ENCODE measurements at regions not wholly inside any gene's neighbourhood (a gene's known extent, or its start where the extent isn't known, plus 50 kb on each side); places are given as distances from the start of the nearest gene placed in this dataset.
"Not testable (repeated sequence)": the region's sequence is repeated elsewhere in the genome, so short reads cannot be mapped to it uniquely, and the experiment has no call there.

DNA sequence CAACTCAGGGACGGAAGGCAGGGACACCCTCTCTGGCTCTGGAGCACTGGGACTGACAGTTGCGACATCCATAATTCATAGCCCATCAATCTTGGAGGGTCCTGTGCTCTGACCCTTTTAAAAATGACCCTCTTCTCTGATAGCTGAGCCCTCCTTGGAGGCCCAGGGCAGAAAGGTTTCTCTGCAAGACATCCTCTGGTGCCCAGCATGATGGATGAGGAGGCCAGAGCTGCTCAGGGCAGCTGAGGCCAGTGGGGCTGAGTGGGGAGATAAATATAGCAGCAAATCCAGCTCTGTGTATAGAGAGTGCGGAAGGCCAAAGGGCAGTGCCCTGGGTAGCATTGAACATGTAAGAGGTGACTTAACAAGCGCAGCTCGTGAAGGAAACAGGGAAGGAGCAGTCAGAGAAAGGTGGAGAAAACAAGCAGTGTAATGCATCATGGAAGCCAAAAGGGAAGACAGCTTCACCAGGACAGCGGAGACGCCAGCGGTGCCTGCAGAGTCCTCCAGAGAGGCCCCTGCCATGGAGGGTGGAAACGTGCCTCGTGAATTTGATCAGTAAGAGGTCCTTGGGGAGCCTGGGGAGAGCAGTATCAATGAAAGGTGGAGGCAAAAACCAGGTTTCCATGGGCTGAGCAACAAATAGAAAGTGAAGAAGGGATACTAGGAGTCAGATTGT lies 50.4 kb upstream of the FMOD start:
- intact Hi-C loops (cut with DNase I) = no loop called here

GRCh38 chr1:203402152-203402551 lies 51.2 kb upstream of the FMOD start:
- intact Hi-C loops (cut with DNase I) = no loop called here
- no peak for DNase-seq

More for the DNA sequence above, 50.4 kb upstream of the FMOD start:
- DNase-seq = no peak

GRCh38 chr1:203402629-203403337 lies 51.9 kb upstream of the FMOD start:
- intact Hi-C loops (cut with DNase I) = no loop called here
- DNase-seq = no peak

DNA sequence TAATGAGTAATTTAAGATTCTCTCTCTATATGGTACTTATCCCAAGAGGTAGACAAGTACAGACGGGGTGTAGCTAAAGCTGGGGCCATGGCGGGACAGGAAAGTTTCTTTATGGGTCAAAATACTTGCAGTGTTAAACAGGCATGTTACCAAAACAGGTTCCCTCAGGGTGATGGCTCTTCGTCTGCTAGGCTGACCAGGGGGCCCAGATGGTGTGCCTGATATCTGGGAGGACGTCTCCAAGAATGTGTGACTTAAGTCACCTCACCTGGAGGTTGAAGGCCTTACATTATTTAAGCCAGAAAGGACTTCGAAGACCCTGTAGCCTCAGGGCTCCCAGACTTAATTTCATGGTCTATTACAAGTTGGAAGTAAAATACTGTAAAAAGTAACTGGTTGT lies 52.7 kb upstream of the FMOD start:
- no peak for DNase-seq
- intact Hi-C loops (cut with DNase I) = no loop called here

DNA sequence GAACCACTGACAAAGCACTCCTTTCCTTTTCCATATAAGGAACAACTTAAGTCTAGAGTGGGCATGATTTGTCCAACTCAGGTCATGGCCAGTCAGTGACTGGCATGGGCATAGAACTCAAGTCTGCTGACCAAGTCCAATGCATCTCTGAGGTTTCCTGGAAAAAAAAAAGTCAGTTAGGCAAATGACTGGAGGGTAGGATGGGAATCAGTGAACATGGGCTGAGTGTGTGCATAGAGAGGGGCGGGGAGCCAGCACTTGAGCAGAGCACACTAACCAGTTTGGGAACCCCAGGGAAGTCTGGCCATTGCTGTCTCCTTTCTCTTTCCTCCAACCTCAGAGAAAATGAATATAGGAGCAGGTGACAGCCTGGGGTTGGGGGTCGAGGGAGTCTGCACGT lies 53.6 kb upstream of the FMOD start:
- no peak for DNase-seq
- intact Hi-C loops (cut with DNase I) = no loop called here

DNA sequence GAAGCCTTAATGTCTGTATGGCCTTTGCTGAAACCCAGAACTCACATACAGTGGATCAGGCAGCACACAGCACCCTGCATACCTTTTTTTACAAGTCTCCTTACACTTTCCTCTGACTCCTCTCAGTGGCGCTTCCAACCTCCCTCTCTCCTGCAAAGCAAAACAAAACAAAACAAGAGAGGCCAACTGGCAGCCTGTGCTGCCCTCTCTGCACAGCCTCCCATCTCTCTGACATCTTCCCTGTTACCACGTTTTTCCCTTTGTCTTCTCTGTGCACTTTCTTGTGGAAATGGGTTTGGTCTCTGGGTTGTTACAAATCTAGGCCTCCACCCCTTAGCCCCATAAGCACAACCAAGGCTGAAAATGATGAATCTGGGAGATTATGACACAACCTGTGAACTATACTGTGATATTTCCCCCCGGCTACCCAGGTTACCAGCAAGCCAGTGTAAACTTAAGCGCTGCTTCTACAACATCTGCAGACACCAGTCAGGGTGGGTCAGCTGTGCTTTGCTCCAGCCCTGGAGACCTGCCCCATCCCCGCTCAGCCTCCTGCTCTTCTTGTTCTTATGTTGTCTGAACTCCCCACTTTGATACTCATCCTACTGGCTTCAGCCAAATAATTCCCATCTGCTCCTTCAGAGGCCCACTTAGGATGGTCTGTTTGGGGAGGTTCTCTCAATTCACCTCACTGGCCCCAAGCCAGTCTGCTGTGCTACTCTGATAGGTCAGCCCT lies 54.9 kb upstream of the FMOD start:
- no peak for DNase-seq
- intact Hi-C loops (cut with DNase I) = no loop called here

DNA sequence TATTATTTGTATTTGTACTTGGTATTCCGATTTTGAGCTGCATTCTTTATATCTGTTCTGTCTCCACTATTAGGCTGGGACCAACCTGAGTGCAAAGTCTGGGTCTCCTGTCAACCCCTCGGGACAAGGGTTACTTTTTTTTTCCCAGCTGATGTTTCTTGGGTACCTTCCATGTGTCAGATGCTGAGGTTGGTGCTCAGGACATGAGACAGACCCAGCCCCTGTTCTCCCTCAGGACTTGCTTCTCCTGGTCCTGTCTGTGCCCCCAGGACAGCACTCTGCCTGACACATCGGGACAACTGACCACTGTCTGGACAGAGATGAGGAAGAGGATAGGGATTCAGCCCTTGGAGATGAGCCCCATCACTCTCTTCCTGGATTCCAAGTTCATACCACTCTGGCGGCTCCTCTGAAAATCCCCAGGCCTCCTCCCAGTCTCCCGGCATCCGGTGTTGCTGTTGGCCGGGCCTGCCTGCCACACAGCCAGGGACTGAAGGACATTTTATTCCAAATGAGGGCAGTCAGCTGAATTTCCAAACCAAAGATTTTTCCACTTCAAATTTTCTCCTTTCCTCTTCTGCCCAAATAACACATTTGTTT lies 55.6 kb upstream of the FMOD start:
- intact Hi-C loops (cut with DNase I) = no loop called here
- DNase-seq = peak in 1 of 10 donors; percentile 86

DNA sequence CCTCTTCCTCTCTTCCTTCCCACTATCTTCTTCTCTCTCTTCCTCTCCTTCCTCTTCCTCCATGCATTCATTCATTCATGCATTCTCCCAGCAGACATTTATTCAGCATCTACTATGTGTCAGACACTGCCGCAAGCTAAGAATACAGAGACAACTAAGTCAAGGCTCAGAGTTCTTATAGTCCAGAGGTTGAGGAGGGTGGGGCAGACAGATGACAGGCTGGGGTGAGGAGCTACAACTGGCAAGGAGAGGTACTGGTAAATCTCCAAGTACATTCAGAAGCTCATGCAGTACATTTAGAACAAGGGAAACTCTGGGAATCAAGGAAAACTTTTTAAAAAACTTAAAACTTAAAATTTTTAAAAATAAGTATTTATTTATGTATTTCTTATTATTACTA lies 56.4 kb upstream of the FMOD start:
- no peak for DNase-seq
- intact Hi-C loops (cut with DNase I) = no loop called here

- intact Hi-C loops (cut with DNase I) = no loop called here
- peak; percentile 74 to 97 (median 84) for DNase-seq
Observed at GRCh38 chr1:203408486-203409481, 57.9 kb upstream of the FMOD start.

DNA sequence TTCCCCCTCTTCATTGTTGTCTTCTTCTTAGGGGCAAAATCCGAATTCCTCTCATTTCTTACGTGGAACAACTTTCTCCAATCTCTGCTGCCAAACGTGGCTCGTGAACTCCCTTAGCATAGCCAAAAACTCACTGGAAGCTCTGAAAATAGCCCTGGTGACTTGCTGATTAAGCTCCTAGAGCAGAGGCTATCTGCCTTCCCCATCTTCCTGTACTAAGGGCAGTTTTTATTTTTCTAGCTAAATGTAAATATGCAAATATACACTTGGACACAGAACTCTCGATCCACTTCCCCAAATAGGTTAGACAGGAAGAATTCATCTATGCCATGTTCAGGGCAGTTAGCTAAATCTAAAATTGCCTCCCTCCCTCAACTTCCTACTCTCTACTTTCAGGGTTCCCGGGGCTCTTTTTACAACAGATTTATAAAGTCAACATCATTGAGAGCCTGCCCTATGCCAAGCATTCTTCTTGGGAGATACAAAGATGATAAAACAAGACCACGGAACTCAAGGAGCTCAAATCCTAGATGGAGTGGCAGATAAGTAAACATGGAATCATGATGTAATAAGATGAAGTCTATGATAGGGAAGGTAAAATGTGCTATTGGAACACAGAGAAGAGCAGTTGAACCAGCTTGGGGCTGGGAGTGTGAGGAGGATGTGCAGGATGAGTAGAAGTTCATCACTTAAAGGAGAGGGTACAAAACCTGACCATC lies 59.4 kb upstream of the FMOD start:
- DNase-seq = no peak
- intact Hi-C loops (cut with DNase I) = no loop called here

DNA sequence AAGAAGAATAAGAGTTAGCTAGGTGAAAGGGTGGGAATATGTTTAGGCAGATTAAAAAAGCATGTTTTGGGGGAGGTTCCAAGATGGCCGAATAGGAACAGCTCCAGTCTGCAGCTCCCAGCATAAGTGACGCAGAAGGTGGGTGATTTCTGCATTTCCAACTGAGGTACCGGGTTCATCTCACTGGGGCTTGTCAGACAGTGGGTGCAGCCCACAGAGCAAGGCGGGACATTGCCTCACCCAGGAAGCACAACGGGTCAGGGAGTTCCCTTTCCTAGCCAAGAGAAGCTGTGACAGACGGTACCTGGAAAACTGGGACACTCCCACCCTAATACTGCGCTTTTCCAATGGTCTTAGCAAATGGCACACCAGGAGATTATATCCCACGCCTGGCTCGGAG lies 60.5 kb upstream of the FMOD start:
- intact Hi-C loops (cut with DNase I) = not testable (repeated sequence)
- peak in 1 of 10 donors; percentile 50 for DNase-seq

DNA sequence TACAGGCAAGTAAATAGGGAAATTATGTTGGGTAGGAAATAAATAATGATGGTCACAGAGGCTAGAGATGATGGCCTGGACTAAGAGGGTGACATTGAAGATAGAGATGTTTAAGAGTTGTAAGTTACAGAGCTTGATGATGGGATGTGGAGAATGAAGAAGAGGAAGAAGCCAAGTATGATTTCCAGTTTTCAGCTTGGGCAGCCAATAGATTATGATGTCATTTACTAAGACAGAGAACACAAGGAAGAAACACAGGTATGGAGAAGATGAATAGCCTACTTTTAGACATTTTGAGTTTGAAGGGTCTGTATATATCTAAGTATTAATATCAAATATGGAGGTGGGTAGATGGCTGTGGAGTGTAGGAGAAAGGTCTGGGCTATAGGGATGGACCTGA lies 56.0 kb upstream of the PRELP start:
- intact Hi-C loops (cut with DNase I) = no loop called here

GRCh38 chr1:203420263-203420662 lies 55.3 kb upstream of the PRELP start:
- DNase-seq = no peak
- intact Hi-C loops (cut with DNase I) = no loop called here

More for the DNA sequence above, 56.0 kb upstream of the PRELP start:
- no peak for DNase-seq

GRCh38 chr1:203421246-203421645 lies 54.4 kb upstream of the PRELP start:
- no peak for DNase-seq
- intact Hi-C loops (cut with DNase I) = no loop called here

DNA sequence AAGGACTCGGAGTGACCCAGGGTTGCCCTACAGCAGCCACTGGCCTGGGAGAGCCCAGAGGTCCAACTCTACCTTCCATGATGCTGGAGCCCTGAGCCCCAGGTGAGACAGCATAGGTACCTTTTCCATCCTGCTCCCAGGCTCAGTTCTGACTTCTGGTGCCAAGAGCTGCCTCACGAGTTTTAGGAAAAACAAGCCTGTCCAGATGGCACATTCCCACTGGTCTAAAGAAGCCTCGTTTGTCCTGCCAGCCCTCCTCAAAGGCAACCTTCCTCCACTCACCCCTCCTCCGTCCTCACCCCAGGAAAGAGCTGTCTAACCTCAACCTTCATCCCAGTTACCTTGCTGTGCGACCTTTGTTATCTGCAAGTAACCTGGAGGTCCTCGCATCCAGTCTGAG lies 53.5 kb upstream of the PRELP start:
- intact Hi-C loops (cut with DNase I) = no loop called here
- no peak for DNase-seq

GRCh38 chr1:203422656-203423055 lies 53.0 kb upstream of the PRELP start:
- intact Hi-C loops (cut with DNase I) = no loop called here
- no peak for DNase-seq

DNA sequence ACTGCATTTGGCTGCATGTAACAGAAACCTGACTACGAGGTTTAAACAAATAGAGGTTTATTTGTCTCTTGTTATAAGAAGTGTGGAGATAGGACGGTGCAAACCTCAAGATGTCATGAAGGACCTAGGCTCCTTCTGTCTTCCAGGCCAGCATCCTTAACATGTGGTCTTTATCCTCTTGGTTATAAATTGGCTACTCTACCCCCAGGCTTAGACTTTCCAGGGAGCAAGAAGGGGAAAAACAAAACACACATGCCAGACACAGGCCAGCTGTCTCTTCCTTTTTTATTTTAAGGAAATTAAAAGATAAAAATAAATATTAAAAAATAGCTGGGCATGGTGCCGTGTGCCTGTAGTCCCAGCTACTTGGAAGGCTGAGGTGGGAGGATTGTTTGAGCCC lies 51.3 kb upstream of the PRELP start:
- no peak for DNase-seq
- intact Hi-C loops (cut with DNase I) = no loop called here

GRCh38 chr1:203424861-203425662 lies 50.5 kb upstream of the PRELP start:
- no peak for DNase-seq
- intact Hi-C loops (cut with DNase I) = no loop called here

DNA sequence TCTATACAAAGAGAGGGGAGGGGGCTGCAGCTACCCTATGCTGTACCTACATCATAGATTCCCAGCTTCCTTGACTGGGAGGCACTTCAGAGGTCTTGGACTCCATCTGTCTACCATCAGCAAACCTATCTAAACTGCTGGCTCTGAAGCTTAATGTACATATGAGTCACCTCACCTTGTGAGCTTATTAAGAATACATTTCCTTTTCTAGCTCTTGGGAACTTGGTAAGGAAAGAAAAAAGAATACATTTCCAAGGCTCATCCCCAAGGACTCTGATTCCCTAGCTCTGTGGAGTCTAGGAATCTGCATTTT lies 50.0 kb upstream of the PRELP start:
- DNase-seq = no peak
- intact Hi-C loops (cut with DNase I) = no loop called here
